ENCODE measurements at regions not wholly inside any gene's neighbourhood (a gene's known extent, or its start where the extent isn't known, plus 50 kb on each side); places are given as distances from the start of the nearest gene placed in this dataset.

DNA sequence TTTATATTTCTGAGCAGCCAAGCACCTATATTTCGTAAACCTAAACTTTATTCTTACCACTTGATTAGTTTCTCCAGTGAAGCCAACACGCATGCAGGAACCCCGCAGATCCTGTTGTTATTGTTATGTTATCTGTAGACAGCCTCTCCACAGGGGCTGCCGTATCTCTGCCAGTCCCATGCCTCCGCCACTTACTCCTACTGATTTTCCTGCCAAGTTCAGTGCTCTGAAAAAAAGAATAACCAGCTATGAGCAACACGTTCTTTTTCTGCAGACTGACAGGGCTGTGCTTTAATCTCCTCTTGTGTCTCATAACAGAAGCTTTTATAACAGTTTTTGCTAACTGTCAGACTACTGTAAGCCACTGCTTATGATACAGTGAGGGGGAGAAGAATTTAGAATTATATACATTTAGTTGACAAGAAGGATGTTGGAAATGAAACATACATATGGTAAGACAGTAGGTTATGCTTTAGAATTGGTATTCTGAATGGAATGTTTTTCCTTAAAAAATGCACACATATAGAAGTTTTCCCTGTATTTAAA lies 347.4 kb downstream of the SI start:
- TF ChIP-seq, protein P1, sequence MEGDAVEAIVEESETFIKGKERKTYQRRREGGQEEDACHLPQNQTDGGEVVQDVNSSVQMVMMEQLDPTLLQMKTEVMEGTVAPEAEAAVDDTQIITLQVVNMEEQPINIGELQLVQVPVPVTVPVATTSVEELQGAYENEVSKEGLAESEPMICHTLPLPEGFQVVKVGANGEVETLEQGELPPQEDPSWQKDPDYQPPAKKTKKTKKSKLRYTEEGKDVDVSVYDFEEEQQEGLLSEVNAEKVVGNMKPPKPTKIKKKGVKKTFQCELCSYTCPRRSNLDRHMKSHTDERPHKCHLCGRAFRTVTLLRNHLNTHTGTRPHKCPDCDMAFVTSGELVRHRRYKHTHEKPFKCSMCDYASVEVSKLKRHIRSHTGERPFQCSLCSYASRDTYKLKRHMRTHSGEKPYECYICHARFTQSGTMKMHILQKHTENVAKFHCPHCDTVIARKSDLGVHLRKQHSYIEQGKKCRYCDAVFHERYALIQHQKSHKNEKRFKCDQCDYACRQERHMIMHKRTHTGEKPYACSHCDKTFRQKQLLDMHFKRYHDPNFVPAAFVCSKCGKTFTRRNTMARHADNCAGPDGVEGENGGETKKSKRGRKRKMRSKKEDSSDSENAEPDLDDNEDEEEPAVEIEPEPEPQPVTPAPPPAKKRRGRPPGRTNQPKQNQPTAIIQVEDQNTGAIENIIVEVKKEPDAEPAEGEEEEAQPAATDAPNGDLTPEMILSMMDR (IDR thresholded peaks at IDR 0.05): no peak
- TF ChIP-seq EP300 (IDR thresholded peaks at IDR 0.05): no peak
